Activated T-cell treated with anti-CD3 and anti-CD28 coated beads, Interleukin-2, amount 50 U/mL, for 72 hours (primary cell): ENCODE measurements at regions not wholly inside any gene's neighbourhood (a gene's known extent, or its start where the extent isn't known, plus 50 kb on each side); places are given as distances from the start of the nearest gene placed in this dataset.

Experiments used
- ATAC-seq, 2 donors: fragments of 150-1000 bp; cut with Tn5 transposase; replicated peaks in 1 of 2; 2 replicates each; pipeline ENCODE4 v1.10.0; 2021; ENCODE audit warnings: moderate library complexity in 2 of 2, mild to moderate bottlenecking in 1 of 2
- DNase-seq, 2 donors: peaks; one replicate each; pipeline ENCODE4 v3.0.0; 2021 to 2022; ENCODE audit warnings: mixed read lengths in 1 of 2
- H3K27ac Mint-ChIP-seq: one replicate; pipeline ENCODE4 v1.8.0; 2022; ENCODE audit warnings: mild to moderate bottlenecking, moderate library complexity, mixed read lengths
- H3K27me3 Mint-ChIP-seq: one replicate; pipeline ENCODE4 v1.8.0; 2022; ENCODE audit warnings: low read depth, mixed read lengths
- H3K36me3 Mint-ChIP-seq, 2 donors: one replicate each; pipeline ENCODE4 v1.8.0; 2022; ENCODE audit warnings: mixed read lengths in 2 of 2, mild to moderate bottlenecking in 1 of 2; ENCODE audit not compliant: insufficient read depth in 2 of 2
- H3K4me1 Mint-ChIP-seq: one replicate; pipeline ENCODE4 v1.8.0; 2022; ENCODE audit warnings: low read depth, mixed read lengths
- H3K4me3 Mint-ChIP-seq, 2 donors: one replicate each; pipeline ENCODE4 v1.8.0; 2022; ENCODE audit warnings: mild to moderate bottlenecking in 2 of 2, mixed read lengths in 2 of 2, moderate library complexity in 2 of 2
- H3K9me3 Mint-ChIP-seq, 2 donors: one replicate each; pipeline ENCODE4 v1.8.0; 2022; ENCODE audit warnings: mixed read lengths in 2 of 2

- H3K36me3 Mint-ChIP-seq, result no peaks in the 10 kb centered on the region
- no peaks in the 10 kb centered on the region for H3K4me1 Mint-ChIP-seq
Measured at GRCh38 chr10:85262992-85263391, 934.6 kb downstream of the CCSER2 start.

GRCh38 chr10:85265121-85265520, 936.7 kb downstream of the CCSER2 start:
- Mint-ChIP-seq H3K27me3 (no peaks in the 10 kb centered on the region), H3K9me3 (peaks cover 0 to 2% of the 10 kb centered on the region in 2 donors), H3K4me3 (no peak overlapping the region), H3K36me3 (no peaks in the 10 kb centered on the region), H3K27ac (no peak overlapping the region), H3K4me1 (no peaks in the 10 kb centered on the region)
- no peak for DNase-seq
- ATAC-seq, result no peak

More at GRCh38 chr10:85262992-85263391, 934.6 kb downstream of the CCSER2 start:
- H3K4me3 Mint-ChIP-seq, result no peak overlapping the region
- no peak for DNase-seq
- no peaks in the 10 kb centered on the region for H3K9me3 Mint-ChIP-seq
- H3K27ac Mint-ChIP-seq, result no peak overlapping the region
- no peaks in the 10 kb centered on the region for H3K27me3 Mint-ChIP-seq
- ATAC-seq, result no peak

- H3K4me1 Mint-ChIP-seq, result no peaks in the 10 kb centered on the region
- no peaks in the 10 kb centered on the region for H3K27me3 Mint-ChIP-seq
- H3K9me3 Mint-ChIP-seq, result peaks cover 7 to 8% of the 10 kb centered on the region in 2 donors
- H3K4me3 Mint-ChIP-seq, result no peak overlapping the region
- H3K36me3 Mint-ChIP-seq, result peaks cover 0 to 3% of the 10 kb centered on the region in 2 donors
- no peak overlapping the region for H3K27ac Mint-ChIP-seq
- DNase-seq, result no peak
- ATAC-seq, result no peak
Measured at GRCh38 chr10:85266808-85267207, 938.4 kb downstream of the CCSER2 start.

- no peak for ATAC-seq
- Mint-ChIP-seq H3K9me3 (peaks cover 3% of the 10 kb centered on the region in 2 donors), H3K27ac (no peak overlapping the region), H3K36me3 (no peaks in the 10 kb centered on the region), H3K27me3 (no peaks in the 10 kb centered on the region), H3K4me1 (no peaks in the 10 kb centered on the region), H3K4me3 (no peak overlapping the region)
- no peak for DNase-seq
Measured at GRCh38 chr10:85280014-85280413, 951.6 kb downstream of the CCSER2 start.

- Mint-ChIP-seq H3K27me3 (no peaks in the 10 kb centered on the region), H3K27ac (no peak overlapping the region), H3K4me3 (no peak overlapping the region), H3K9me3 (peaks cover 0 to 9% of the 10 kb centered on the region in 2 donors), H3K4me1 (no peaks in the 10 kb centered on the region), H3K36me3 (peaks cover 0 to 2% of the 10 kb centered on the region in 2 donors)
- no peak for DNase-seq
- ATAC-seq, result no peak
Measured at GRCh38 chr10:85284778-85285770, 956.7 kb downstream of the CCSER2 start.

GRCh38 chr10:85293483-85293882, 965.1 kb downstream of the CCSER2 start:
- Mint-ChIP-seq H3K9me3 (peaks cover 2 to 6% of the 10 kb centered on the region in 2 donors), H3K36me3 (no peaks in the 10 kb centered on the region), H3K4me1 (no peaks in the 10 kb centered on the region), H3K4me3 (no peak overlapping the region), H3K27me3 (no peaks in the 10 kb centered on the region), H3K27ac (no peak overlapping the region)
- DNase-seq, result no peak
- no peak for ATAC-seq

- Mint-ChIP-seq H3K27ac (no peak overlapping the region), H3K4me3 (no peak overlapping the region), H3K36me3 (no peaks in the 10 kb centered on the region), H3K4me1 (no peaks in the 10 kb centered on the region), H3K27me3 (no peaks in the 10 kb centered on the region), H3K9me3 (no peaks in the 10 kb centered on the region)
- DNase-seq (no peak), ATAC-seq (no peak)
Measured at GRCh38 chr10:85311613-85312337, 983.4 kb downstream of the CCSER2 start.

- DNase-seq, result no peak
- no peak overlapping the region for H3K27ac Mint-ChIP-seq
- H3K4me1 Mint-ChIP-seq, result no peaks in the 10 kb centered on the region
- H3K36me3 Mint-ChIP-seq, result no peaks in the 10 kb centered on the region
- H3K27me3 Mint-ChIP-seq, result no peaks in the 10 kb centered on the region
- no peaks in the 10 kb centered on the region for H3K9me3 Mint-ChIP-seq
- no peak overlapping the region for H3K4me3 Mint-ChIP-seq
- no peak for ATAC-seq
Measured at GRCh38 chr10:85315657-85316056, 987.3 kb downstream of the CCSER2 start.

GRCh38 chr10:85316276-85316675, 987.9 kb downstream of the CCSER2 start:
- H3K4me3 Mint-ChIP-seq, result no peak overlapping the region
- H3K27me3 Mint-ChIP-seq, result no peaks in the 10 kb centered on the region
- DNase-seq (no peak), ATAC-seq (no peak)
- H3K36me3 Mint-ChIP-seq, result no peaks in the 10 kb centered on the region
- no peaks in the 10 kb centered on the region for H3K9me3 Mint-ChIP-seq
- no peaks in the 10 kb centered on the region for H3K4me1 Mint-ChIP-seq
- H3K27ac Mint-ChIP-seq, result no peak overlapping the region

- Mint-ChIP-seq H3K4me1 (no peaks in the 10 kb centered on the region), H3K4me3 (no peak overlapping the region), H3K9me3 (no peaks in the 10 kb centered on the region), H3K27me3 (no peaks in the 10 kb centered on the region), H3K36me3 (no peaks in the 10 kb centered on the region), H3K27ac (no peak overlapping the region)
- DNase-seq (no peak), ATAC-seq (no peak)
Measured at GRCh38 chr10:85317827-85318226, 989.4 kb downstream of the CCSER2 start.

GRCh38 chr10:85318809-85319807, 990.7 kb downstream of the CCSER2 start:
- H3K4me3 Mint-ChIP-seq, result no peak overlapping the region
- no peak overlapping the region for H3K27ac Mint-ChIP-seq
- ATAC-seq (no peak), DNase-seq (no peak)
- H3K4me1 Mint-ChIP-seq, result no peaks in the 10 kb centered on the region
- no peaks in the 10 kb centered on the region for H3K36me3 Mint-ChIP-seq
- no peaks in the 10 kb centered on the region for H3K9me3 Mint-ChIP-seq
- H3K27me3 Mint-ChIP-seq, result no peaks in the 10 kb centered on the region

- no peak overlapping the region for H3K4me3 Mint-ChIP-seq
- no peaks in the 10 kb centered on the region for H3K36me3 Mint-ChIP-seq
- H3K4me1 Mint-ChIP-seq, result no peaks in the 10 kb centered on the region
- no peaks in the 10 kb centered on the region for H3K27me3 Mint-ChIP-seq
- DNase-seq, result no peak
- H3K9me3 Mint-ChIP-seq, result no peaks in the 10 kb centered on the region
- ATAC-seq, result no peak
- no peak overlapping the region for H3K27ac Mint-ChIP-seq
Measured at GRCh38 chr10:85319826-85320225, 991.4 kb downstream of the CCSER2 start.
